Trophoblast cell (in vitro differentiated cells and primary cell): ENCODE measurements at regions not wholly inside any gene's neighbourhood (a gene's known extent, or its start where the extent isn't known, plus 50 kb on each side); places are given as distances from the start of the nearest gene placed in this dataset.

Experiments used
- DNase-seq, 2 donors: peaks; one replicate each; pipeline ENCODE4 v3.0.0-alpha.2; 2016
- H2AFZ ChIP-seq: 2 replicates; pipeline ENCODE4 v1.6.1; 2013; ENCODE audit warnings: low read length, moderate library complexity, mild to moderate bottlenecking; ENCODE audit not compliant: insufficient read depth, poor library complexity
- H2AK5ac ChIP-seq: 2 replicates; pipeline ENCODE4 v1.6.1; 2013; ENCODE audit warnings: mild to moderate bottlenecking, low read length
- H2BK120ac ChIP-seq: 2 replicates; pipeline ENCODE4 v1.6.1; 2013; ENCODE audit warnings: low read length, mild to moderate bottlenecking, moderate library complexity; ENCODE audit not compliant: insufficient read depth, poor library complexity
- H2BK12ac ChIP-seq: 2 replicates; pipeline ENCODE4 v1.6.1; 2013; ENCODE audit warnings: mild to moderate bottlenecking, low read length, moderate library complexity
- H2BK5ac ChIP-seq: 2 replicates; pipeline ENCODE4 v1.6.1; 2013; ENCODE audit warnings: low read length, low read depth, moderate library complexity, mild to moderate bottlenecking; ENCODE audit not compliant: poor library complexity
- H3K14ac ChIP-seq: 2 replicates; pipeline ENCODE4 v1.6.1; 2013; ENCODE audit warnings: mild to moderate bottlenecking, low read length
- H3K18ac ChIP-seq: 2 replicates; pipeline ENCODE4 v1.6.1; 2013; ENCODE audit warnings: mild to moderate bottlenecking, low read length
- H3K23ac ChIP-seq: 2 replicates; pipeline ENCODE4 v1.6.1; 2013; ENCODE audit warnings: low read length
- H3K27ac ChIP-seq: 2 replicates; pipeline ENCODE4 v1.5.1; 2013; ENCODE audit warnings: low read depth, mild to moderate bottlenecking, inconsistent platforms, low read length, moderate library complexity
- H3K27me3 ChIP-seq: 2 replicates; pipeline ENCODE4 v1.6.1; 2013; ENCODE audit warnings: inconsistent platforms, mild to moderate bottlenecking, low read length, moderate library complexity; ENCODE audit not compliant: insufficient read depth
- H3K36me3 ChIP-seq, 2 experiments: 1 replicate in 1 of 2; 2 replicates in 1 of 2; pipeline ENCODE4 v1.6.1; 2013; ENCODE audit warnings: low read length in 2 of 2, mild to moderate bottlenecking in 2 of 2, moderate library complexity in 1 of 2; ENCODE audit not compliant: insufficient read depth in 2 of 2, control insufficient read depth in 1 of 2
- H3K4ac ChIP-seq: 2 replicates; pipeline ENCODE4 v1.6.1; 2013; ENCODE audit warnings: low read depth, mild to moderate bottlenecking, low read length, moderate library complexity
- H3K4me1 ChIP-seq, 2 experiments: 1 replicate in 1 of 2; 2 replicates in 1 of 2; pipeline ENCODE4 v1.6.1; 2013; ENCODE audit warnings: low read length in 2 of 2, mild to moderate bottlenecking in 2 of 2, moderate library complexity in 1 of 2; ENCODE audit not compliant: insufficient read depth in 2 of 2, control insufficient read depth in 1 of 2
- H3K4me2 ChIP-seq: 2 replicates; pipeline ENCODE4 v1.6.1; 2013; ENCODE audit warnings: inconsistent platforms, mild to moderate bottlenecking, low read length, moderate library complexity
- H3K4me3 ChIP-seq: 2 replicates; pipeline ENCODE4 v1.5.1; 2013; ENCODE audit warnings: mild to moderate bottlenecking, low read depth, low read length, inconsistent platforms
- H3K79me1 ChIP-seq: one replicate; pipeline ENCODE4 v1.6.1; 2013; ENCODE audit warnings: low read length
- H3K79me2 ChIP-seq: 2 replicates; pipeline ENCODE4 v1.6.1; 2013; ENCODE audit warnings: low read length, mild to moderate bottlenecking; ENCODE audit not compliant: control insufficient read depth, insufficient read depth, poor library complexity
- H3K9ac ChIP-seq: 2 replicates; pipeline ENCODE4 v1.6.1; 2013; ENCODE audit warnings: mild to moderate bottlenecking, low read length
- H3K9me3 ChIP-seq: 2 replicates; pipeline ENCODE4 v1.6.1; 2013; ENCODE audit warnings: low read depth, mild to moderate bottlenecking, control low read depth, inconsistent platforms, low read length; ENCODE audit not compliant: insufficient read depth
- H4K12ac ChIP-seq: 2 replicates; pipeline ENCODE4 v1.6.1; 2013; ENCODE audit warnings: low read depth, mild to moderate bottlenecking, low read length, moderate library complexity
- H4K8ac ChIP-seq: 2 replicates; pipeline ENCODE4 v1.6.1; 2013; ENCODE audit warnings: low read depth, mild to moderate bottlenecking, low read length, moderate library complexity
- H4K91ac ChIP-seq: one replicate; pipeline ENCODE4 v1.6.1; 2013; ENCODE audit warnings: low read depth, mild to moderate bottlenecking, low read length, moderate library complexity
- WGBS: extraction: QIAGEN DNeasy Blood & Tissue Kit; methylation state at CpG from one replicate; pipeline ENCODE4 v1.1.7; 2013; ENCODE audit warnings: missing lambda C conversion rate; ENCODE audit not compliant: insufficient read length, insufficient coverage; ENCODE audit errors: extremely low coverage; 5-methylcytosine and 5-hydroxymethylcytosine counted together

GRCh38 chr10:107931808-107932207, 767.3 kb upstream of the SORCS1 start:
- Histone ChIP-seq H3K4ac (no peak overlapping the region), H2AK5ac (no peak overlapping the region), H3K14ac (no peak overlapping the region), H4K8ac (no peak overlapping the region), H3K4me3 (no peak overlapping the region), H3K79me2 (no peaks in the 10 kb centered on the region), H3K79me1 (no peaks in the 10 kb centered on the region), H3K18ac (no peak overlapping the region), H2AFZ (no peak overlapping the region), H3K36me3 (no peaks in the 10 kb centered on the region), H3K9me3 (no peaks in the 10 kb centered on the region), H2BK12ac (no peak overlapping the region), H3K4me2 (no peak overlapping the region), H3K27ac (no peak overlapping the region), H2BK120ac (no peak overlapping the region), H4K91ac (no peak overlapping the region), H2BK5ac (no peak overlapping the region), H3K4me1 (no peaks in the 10 kb centered on the region), H3K27me3 (no peaks in the 10 kb centered on the region), H4K12ac (no peak overlapping the region), H3K9ac (no peak overlapping the region), H3K23ac (no peak overlapping the region)
- no peak for DNase-seq
- WGBS = no CpG with 5 or more reads among the region's 1 CpG

DNA sequence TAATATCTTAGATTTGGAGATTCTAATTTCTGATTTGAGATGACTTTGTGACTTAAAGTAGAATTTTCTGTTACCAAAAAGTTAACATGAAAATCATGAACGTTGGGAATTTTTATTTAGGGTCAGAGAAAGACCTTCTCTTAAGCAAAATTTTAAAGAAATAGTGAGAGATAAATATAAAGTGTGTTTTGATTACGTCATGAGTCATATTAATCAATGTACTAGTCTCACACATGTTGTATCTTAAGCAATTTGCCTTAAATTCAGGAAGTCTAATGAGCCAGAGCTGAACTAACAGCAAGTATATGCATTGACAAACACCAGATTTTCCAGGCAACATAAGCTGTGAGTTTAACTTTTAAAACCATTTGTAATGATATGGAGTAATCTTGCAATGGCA, 765.5 kb upstream of the SORCS1 start:
- Histone ChIP-seq H3K14ac (no peak overlapping the region), H2BK120ac (no peak overlapping the region), H3K18ac (no peak overlapping the region), H3K4me1 (no peaks in the 10 kb centered on the region), H3K27me3 (no peaks in the 10 kb centered on the region), H3K9ac (no peak overlapping the region), H4K12ac (no peak overlapping the region), H4K91ac (no peak overlapping the region), H2AFZ (no peak overlapping the region), H3K4me3 (no peak overlapping the region), H3K27ac (no peak overlapping the region), H2BK12ac (no peak overlapping the region), H3K4ac (no peak overlapping the region), H3K4me2 (no peak overlapping the region), H4K8ac (no peak overlapping the region), H3K79me2 (no peaks in the 10 kb centered on the region), H3K36me3 (no peaks in the 10 kb centered on the region), H3K23ac (no peak overlapping the region), H2AK5ac (no peak overlapping the region), H2BK5ac (no peak overlapping the region), H3K9me3 (no peaks in the 10 kb centered on the region), H3K79me1 (no peaks in the 10 kb centered on the region)
- no CpG with 5 or more reads among the region's 2 CpGs for WGBS
- DNase-seq = no peak

GRCh38 chr10:107924458-107924857, 760.0 kb upstream of the SORCS1 start:
- H3K9me3 ChIP-seq = no peaks in the 10 kb centered on the region
- no peaks in the 10 kb centered on the region for H3K79me2 ChIP-seq
- no peaks in the 10 kb centered on the region for H3K27me3 ChIP-seq
- DNase-seq = no peak
- H2BK12ac ChIP-seq = no peak overlapping the region
- no peak overlapping the region for H4K91ac ChIP-seq
- H3K14ac ChIP-seq = no peak overlapping the region
- H2AK5ac ChIP-seq = no peak overlapping the region
- H3K4me2 ChIP-seq = no peak overlapping the region
- H3K18ac ChIP-seq = no peak overlapping the region
- no peaks in the 10 kb centered on the region for H3K36me3 ChIP-seq
- H3K27ac ChIP-seq = no peak overlapping the region
- no peak overlapping the region for H2BK5ac ChIP-seq
- H4K12ac ChIP-seq = no peak overlapping the region
- no peak overlapping the region for H3K4ac ChIP-seq
- H3K4me3 ChIP-seq = no peak overlapping the region
- peaks cover 4 to 8% of the 10 kb centered on the region in 2 experiments for H3K4me1 ChIP-seq
- no peak overlapping the region for H2BK120ac ChIP-seq
- H3K9ac ChIP-seq = no peak overlapping the region
- peaks cover 10% of the 10 kb centered on the region for H3K79me1 ChIP-seq
- no peak overlapping the region for H2AFZ ChIP-seq
- no peak overlapping the region for H4K8ac ChIP-seq
- no CpG with 5 or more reads among the region's 5 CpGs for WGBS
- no peak overlapping the region for H3K23ac ChIP-seq

GRCh38 chr10:107919626-107920235, 755.2 kb upstream of the SORCS1 start:
- H2BK5ac ChIP-seq = peak overlapping the region; percentile 47
- WGBS = no CpG with 5 or more reads among the region's 12 CpGs
- no peak overlapping the region for H3K14ac ChIP-seq
- no peak overlapping the region for H3K4me3 ChIP-seq
- H2AFZ ChIP-seq = no peak overlapping the region
- H3K9me3 ChIP-seq = no peaks in the 10 kb centered on the region
- H3K4ac ChIP-seq = no peak overlapping the region
- no peak overlapping the region for H4K12ac ChIP-seq
- no peak overlapping the region for H4K8ac ChIP-seq
- H2BK12ac ChIP-seq = no peak overlapping the region
- no peak overlapping the region for H2AK5ac ChIP-seq
- no peaks in the 10 kb centered on the region for H3K27me3 ChIP-seq
- H4K91ac ChIP-seq = peak overlapping the region; percentile 53
- peak overlapping the region; percentile 59 for H3K27ac ChIP-seq
- no peak for DNase-seq
- H3K23ac ChIP-seq = no peak overlapping the region
- H3K9ac ChIP-seq = no peak overlapping the region
- H3K4me2 ChIP-seq = no peak overlapping the region
- peak overlapping the region; percentile 27 for H2BK120ac ChIP-seq
- no peaks in the 10 kb centered on the region for H3K36me3 ChIP-seq
- H3K4me1 ChIP-seq = peaks cover 4 to 8% of the 10 kb centered on the region in 2 experiments
- no peak overlapping the region for H3K18ac ChIP-seq
- no peaks in the 10 kb centered on the region for H3K79me2 ChIP-seq
- H3K79me1 ChIP-seq = peaks cover 11% of the 10 kb centered on the region
